Body of pancreas (tissue), 4 donors: ENCODE measurements at regions not wholly inside any gene's neighbourhood (a gene's known extent, or its start where the extent isn't known, plus 50 kb on each side); places are given as distances from the start of the nearest gene placed in this dataset.

Source experiments
- POLR2A ChIP-seq, 3 donors: fragments of 450-650 bp; IDR thresholded peaks; one replicate each; pipeline ENCODE4 v1.6.1; 2016; ENCODE audit warnings: antibody characterized with exemption in 3 of 3, mild to moderate bottlenecking in 2 of 3
- TF ChIP-seq, protein P1 (sequence below), 7 experiments: fragments of 450-650 bp in 4 of 7; fragments of 200-600 bp in 3 of 7; sonication (generic) in 3 of 7; IDR thresholded peaks; one replicate each; pipeline ENCODE4 v1.5.1; 2016 to 2019; ENCODE audit warnings: antibody characterized with exemption in 7 of 7

DNA sequence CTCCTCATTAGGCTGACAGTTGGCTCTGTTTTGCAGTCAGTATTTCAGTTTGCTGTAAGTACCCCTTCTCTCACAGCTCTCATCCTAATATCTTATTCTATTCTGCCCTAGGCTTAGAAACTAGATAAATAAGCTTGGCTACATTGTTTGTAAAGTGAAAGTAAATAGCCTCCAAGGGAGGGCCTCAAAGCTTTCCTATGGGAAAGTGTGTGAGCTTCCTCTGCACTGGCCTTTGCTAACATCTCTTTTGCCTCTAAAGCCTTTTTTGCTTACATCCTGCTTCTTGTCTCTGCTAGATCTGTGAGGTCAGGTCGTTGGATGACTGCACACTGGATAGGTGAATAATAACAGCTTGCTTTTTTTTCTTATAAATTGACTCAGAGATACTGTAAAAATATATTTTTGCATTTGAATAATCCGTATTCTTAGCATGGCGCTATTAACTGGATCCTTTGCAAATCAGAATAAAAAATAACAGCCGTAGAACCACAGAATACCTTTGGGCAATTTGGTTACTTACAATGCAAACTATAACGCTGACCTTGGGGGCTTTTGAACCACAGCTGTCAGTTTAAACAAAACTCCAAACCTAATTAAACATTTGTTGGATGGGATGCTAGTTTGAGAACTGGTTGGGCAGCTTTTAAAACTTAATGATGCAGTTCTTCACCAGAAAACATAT is 55.1 kb downstream of the TTC6 start:
- TF ChIP-seq POLR2A (IDR thresholded peaks at IDR 0.05): no peak
- TF ChIP-seq, protein P1, sequence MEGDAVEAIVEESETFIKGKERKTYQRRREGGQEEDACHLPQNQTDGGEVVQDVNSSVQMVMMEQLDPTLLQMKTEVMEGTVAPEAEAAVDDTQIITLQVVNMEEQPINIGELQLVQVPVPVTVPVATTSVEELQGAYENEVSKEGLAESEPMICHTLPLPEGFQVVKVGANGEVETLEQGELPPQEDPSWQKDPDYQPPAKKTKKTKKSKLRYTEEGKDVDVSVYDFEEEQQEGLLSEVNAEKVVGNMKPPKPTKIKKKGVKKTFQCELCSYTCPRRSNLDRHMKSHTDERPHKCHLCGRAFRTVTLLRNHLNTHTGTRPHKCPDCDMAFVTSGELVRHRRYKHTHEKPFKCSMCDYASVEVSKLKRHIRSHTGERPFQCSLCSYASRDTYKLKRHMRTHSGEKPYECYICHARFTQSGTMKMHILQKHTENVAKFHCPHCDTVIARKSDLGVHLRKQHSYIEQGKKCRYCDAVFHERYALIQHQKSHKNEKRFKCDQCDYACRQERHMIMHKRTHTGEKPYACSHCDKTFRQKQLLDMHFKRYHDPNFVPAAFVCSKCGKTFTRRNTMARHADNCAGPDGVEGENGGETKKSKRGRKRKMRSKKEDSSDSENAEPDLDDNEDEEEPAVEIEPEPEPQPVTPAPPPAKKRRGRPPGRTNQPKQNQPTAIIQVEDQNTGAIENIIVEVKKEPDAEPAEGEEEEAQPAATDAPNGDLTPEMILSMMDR (IDR thresholded peaks at IDR 0.05): no peak
